GF-D8 (cell line): ENCODE measurements at regions not wholly inside any gene's neighbourhood (a gene's known extent, or its start where the extent isn't known, plus 50 kb on each side); places are given as distances from the start of the nearest gene placed in this dataset.

Experiments
- DNase-seq: peaks from one replicate; lab custom pipeline; 2025; lab: John Stamatoyannopoulos, UW

GRCh38 chr1:106889583-106889982 is 166.9 kb upstream of the PRMT6 start:
- no peak for DNase-seq

GRCh38 chr1:106897976-106898375 is 158.5 kb upstream of the PRMT6 start:
- no peak for DNase-seq

GRCh38 chr1:106899644-106900043 is 156.8 kb upstream of the PRMT6 start:
- no peak for DNase-seq

DNA sequence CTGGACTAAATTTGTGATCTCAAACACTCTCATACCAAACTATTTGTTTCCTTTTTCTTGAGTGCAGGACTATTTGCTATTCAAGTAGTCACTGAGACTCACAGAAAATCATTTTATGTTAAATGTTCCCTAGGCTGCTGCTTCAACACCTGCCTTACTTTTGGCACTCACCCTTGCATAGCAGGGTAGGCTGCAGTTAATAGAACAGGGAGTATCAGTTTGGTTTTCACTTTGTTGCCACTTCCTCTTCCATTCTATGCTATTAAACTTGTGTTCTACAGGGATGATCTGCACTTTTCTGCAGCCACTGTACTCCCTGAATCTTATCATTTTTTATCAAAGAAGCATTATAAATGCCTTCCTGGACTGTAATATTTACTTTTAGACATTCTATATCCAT is 148.7 kb upstream of the PRMT6 start:
- DNase-seq: no peak

- no peak for DNase-seq
Observed at GRCh38 chr1:106908689-106909088, 147.8 kb upstream of the PRMT6 start.

GRCh38 chr1:106910798-106911197 is 145.7 kb upstream of the PRMT6 start:
- DNase-seq: no peak

DNA sequence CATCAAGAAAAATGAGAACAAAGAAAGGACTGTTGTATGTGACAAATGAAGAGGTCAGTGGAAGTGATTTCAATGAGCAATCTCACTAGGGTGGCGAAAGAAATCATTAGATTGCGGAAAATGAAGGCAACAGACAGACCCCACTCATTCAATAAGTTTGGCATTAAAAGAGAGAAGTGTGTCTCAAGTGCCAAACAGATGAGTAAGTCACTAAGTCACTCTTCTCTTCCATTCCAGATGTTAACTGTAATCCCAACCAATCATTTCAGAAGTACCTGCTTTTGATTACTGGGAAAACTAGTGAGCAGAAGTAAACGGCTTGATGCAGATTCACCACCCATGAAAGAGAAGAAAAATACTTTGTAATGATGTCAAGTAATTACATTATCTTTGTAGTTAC is 144.3 kb upstream of the PRMT6 start:
- DNase-seq: no peak

DNA sequence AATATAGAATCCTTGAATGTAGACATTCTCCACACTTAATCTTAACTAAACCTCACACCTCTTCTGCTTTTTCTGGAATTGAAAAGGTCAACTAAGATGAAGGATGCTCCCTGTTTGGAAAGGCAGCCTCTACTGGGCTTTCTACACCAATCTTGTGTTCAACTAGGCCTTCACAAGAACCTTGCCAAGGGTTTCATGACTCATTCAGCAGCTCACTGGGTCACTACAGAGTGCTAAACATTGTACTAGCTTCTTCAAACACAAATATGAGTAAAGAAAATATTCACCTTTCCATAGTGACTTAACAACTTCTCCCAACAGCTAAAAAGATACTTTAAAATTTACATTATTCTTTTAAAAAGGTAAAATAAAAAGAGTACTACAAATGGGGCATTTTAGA is 135.3 kb upstream of the PRMT6 start:
- DNase-seq: no peak

GRCh38 chr1:106924360-106924759 is 132.1 kb upstream of the PRMT6 start:
- DNase-seq: no peak

GRCh38 chr1:106925750-106926149 is 130.7 kb upstream of the PRMT6 start:
- DNase-seq: no peak

- no peak for DNase-seq
Observed at GRCh38 chr1:106926803-106927582, 129.5 kb upstream of the PRMT6 start.

GRCh38 chr1:106937104-106937503 is 119.4 kb upstream of the PRMT6 start:
- DNase-seq: no peak

DNA sequence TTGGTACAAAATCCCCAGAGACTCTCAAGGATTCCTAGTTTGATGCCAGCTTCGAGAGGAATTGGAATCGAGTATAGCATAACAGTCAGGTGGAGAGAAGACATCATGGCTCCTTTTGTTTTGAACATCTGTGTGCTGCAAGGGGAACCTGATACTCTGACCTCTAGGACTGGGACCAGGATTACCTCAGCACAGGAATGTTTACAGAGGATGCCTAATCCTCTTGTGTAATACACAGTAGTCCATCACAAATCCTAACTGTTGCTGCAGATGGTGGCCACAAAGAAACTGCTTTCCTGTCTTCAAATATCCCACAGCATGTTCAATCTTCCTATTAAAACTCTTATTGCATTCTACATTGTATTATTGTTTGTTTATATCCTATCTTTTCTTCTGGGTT is 111.8 kb upstream of the PRMT6 start:
- no peak for DNase-seq

GRCh38 chr1:106952776-106953175 is 103.7 kb upstream of the PRMT6 start:
- DNase-seq: no peak

GRCh38 chr1:106954661-106955229 is 101.7 kb upstream of the PRMT6 start:
- DNase-seq: no peak

GRCh38 chr1:106956721-106957120 is 99.8 kb upstream of the PRMT6 start:
- DNase-seq: no peak

GRCh38 chr1:106957795-106958194 is 98.7 kb upstream of the PRMT6 start:
- no peak for DNase-seq

DNA sequence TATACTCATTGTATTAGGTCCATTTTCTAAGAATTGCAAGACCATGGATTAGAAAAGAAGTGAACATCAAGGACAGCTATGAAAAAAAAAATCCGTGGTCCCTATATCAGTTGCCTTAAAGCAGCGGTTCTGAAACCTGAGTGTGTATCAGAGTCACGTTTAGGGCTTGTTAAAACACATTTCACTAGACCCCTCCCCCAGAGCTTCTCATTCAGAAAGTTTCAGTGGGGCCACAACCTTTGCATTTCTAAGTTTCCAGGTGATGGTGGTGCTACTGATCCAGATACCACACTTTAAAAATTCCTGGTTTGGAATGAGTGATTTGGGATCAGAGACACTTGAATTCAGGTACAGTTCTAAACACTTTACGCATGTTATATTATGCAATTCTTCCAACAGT is 96.1 kb upstream of the PRMT6 start:
- no peak for DNase-seq

- no peak for DNase-seq
Observed at GRCh38 chr1:106961646-106962045, 94.8 kb upstream of the PRMT6 start.

DNA sequence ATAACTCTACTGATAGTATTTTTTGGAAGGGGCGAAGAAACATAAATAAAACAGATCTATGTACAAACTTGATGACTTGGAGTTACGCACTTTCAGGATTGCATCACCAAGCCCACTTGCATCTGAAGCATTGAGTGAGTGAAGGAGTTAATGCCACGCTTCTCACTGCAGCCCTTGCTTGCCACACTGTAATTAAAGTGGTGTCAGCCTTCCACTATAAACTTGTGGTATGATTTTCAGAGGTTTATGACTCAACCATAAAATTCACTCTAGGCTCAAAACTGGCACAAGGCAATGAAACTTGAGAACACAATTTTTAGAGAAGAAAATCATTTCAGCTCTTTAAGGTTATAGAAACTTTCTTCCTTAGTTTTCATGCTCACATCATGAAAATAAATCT is 93.9 kb upstream of the PRMT6 start:
- DNase-seq: no peak

DNA sequence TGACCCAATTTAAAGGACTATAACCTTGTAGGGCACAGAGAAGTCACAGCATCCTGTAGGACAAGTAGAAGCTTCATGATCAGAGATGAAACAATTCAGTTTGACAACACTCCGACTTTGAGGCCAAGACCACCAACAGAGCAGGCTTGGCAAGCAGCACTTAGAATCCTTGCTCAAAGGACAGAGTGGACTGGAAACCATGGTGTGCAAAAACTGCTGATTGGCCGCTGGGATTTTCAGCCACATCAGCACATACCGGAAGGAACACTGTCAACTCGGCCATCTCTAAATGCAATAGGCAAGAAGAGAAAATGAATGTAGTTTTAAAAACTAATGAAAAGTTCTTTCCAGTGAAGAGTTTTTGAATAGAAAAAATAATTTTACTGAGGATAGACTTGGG is 92.0 kb upstream of the PRMT6 start:
- DNase-seq: no peak

DNA sequence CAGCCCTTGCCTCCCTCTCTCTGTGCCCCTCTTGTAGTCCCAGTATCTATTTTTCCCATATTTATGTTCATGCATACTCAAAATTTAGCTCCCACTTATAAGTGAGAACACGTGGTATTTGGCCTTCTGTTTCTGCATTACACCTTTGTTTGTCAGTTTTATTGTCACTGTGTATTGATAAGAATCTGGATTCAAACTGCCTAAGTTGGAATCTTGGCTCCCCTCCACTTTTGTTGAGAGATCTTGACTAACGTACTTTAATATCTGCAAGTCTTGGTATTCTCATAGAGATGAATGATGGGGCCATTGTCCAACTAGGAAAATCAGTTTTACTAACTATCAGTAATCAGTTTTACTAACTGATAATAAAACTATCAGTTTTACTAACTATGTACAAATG is 87.8 kb upstream of the PRMT6 start:
- DNase-seq: no peak

DNA sequence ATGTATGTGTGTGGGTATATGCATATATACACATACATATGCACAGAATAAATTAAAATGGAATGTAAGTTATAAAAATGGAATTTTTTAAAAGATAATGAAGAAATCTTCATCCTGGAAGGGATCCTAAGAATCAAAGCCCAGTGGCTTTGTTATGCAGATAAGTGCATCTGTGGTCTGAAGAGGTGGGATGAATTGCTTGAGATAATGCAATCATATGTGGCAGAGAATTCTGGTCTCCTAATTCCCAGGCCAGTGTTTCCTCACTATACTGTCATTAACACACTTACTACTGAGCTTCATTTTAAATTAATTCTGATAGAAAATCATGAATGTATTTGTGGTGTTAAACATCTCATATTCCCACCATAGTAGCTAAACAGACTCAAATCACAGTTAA is 86.7 kb upstream of the PRMT6 start:
- DNase-seq: no peak

GRCh38 chr1:106972074-106972473 is 84.4 kb upstream of the PRMT6 start:
- no peak for DNase-seq
